PC-9 (cell line): ENCODE measurements at regions not wholly inside any gene's neighbourhood (a gene's known extent, or its start where the extent isn't known, plus 50 kb on each side); places are given as distances from the start of the nearest gene placed in this dataset.

ENCODE experiments used
- BruUV-seq: library from RNA; stranded (reverse); fragments of 400-500 nt; replicated peaks from 2 replicates; lab custom pipeline; 2021; lab: Mats Ljungman, UMichigan
- CTCF ChIA-PET: fragments of 300-600 bp; sonication (Branson Sonifier 250); formaldehyde crosslinking; loops from one replicate; lab custom pipeline; 2022; ENCODE audit warnings: antibody characterized with exemption; lab: Charles Lee
- POLR2A ChIA-PET: fragments of 300-600 bp; sonication (Branson Sonifier 250); formaldehyde crosslinking; loops from one replicate; lab custom pipeline; 2022; ENCODE audit warnings: antibody characterized with exemption; ENCODE audit not compliant: unreplicated experiment; lab: Charles Lee
- DNase-seq, 2 experiments: peaks; one replicate each; pipeline versions ENCODE4 v3.0.0 to v3.0.0-alpha.2; 2015 to 2022; ENCODE audit warnings: mixed read lengths in 1 of 2
- H2AFZ ChIP-seq: fragments of 200-600 bp; sonication (generic); 2 replicates; pipeline ENCODE4 v1.8.1; 2017; ENCODE audit warnings: antibody characterized with exemption
- H3F3A ChIP-seq: fragments of 200-600 bp; sonication (generic); 2 replicates; pipeline ENCODE4 v1.8.1; 2017; ENCODE audit warnings: antibody characterized with exemption, mild to moderate bottlenecking, low read depth; ENCODE audit not compliant: insufficient read depth
- H3K27ac ChIP-seq: fragments of 200-600 bp; sonication (generic); 2 replicates; pipeline ENCODE4 v1.6.1; 2016; ENCODE audit warnings: mixed run types
- H3K27me3 ChIP-seq: fragments of 200-600 bp; sonication (generic); 2 replicates; pipeline ENCODE4 v1.6.1; 2016; ENCODE audit warnings: low read depth, mixed run types; ENCODE audit not compliant: insufficient read depth
- H3K36me3 ChIP-seq: fragments of 200-600 bp; sonication (generic); 2 replicates; pipeline ENCODE4 v1.6.1; 2016; ENCODE audit warnings: low read depth, mixed run types
- H3K4me1 ChIP-seq: fragments of 200-600 bp; sonication (generic); replicated peaks from 2 replicates; pipeline ENCODE4 v1.6.1; 2016; ENCODE audit warnings: mixed run types; ENCODE audit not compliant: insufficient read depth
- H3K4me2 ChIP-seq: fragments of 200-600 bp; sonication (generic); 2 replicates; pipeline ENCODE4 v1.6.1; 2017; ENCODE audit warnings: mixed run types
- H3K4me3 ChIP-seq: fragments of 200-600 bp; sonication (generic); 2 replicates; pipeline ENCODE4 v1.6.1; 2016; ENCODE audit warnings: mixed run types
- H3K79me2 ChIP-seq: fragments of 200-600 bp; sonication (generic); 2 replicates; pipeline ENCODE4 v1.6.1; 2017; ENCODE audit warnings: low read depth, mixed run types
- H3K9me2 ChIP-seq: fragments of 200-600 bp; sonication (generic); 2 replicates; pipeline ENCODE4 v1.8.1; 2017; ENCODE audit warnings: mild to moderate bottlenecking; ENCODE audit not compliant: insufficient read depth
- H3K9me3 ChIP-seq: fragments of 200-600 bp; sonication (generic); 2 replicates; pipeline ENCODE4 v1.8.1; 2016; ENCODE audit warnings: low read depth; ENCODE audit not compliant: insufficient read depth
- H4K20me1 ChIP-seq: fragments of 200-600 bp; sonication (generic); 2 replicates; pipeline ENCODE4 v1.8.1; 2017; ENCODE audit not compliant: insufficient read depth
- EZH2 ChIP-seq: fragments of 200-600 bp; sonication (generic); IDR thresholded peaks from 2 replicates; pipeline ENCODE4 v1.8.0; 2017; ENCODE audit warnings: antibody characterized with exemption, low read depth
- intact Hi-C: fragments of 100-400 bp; cut with micrococcal nuclease; formaldehyde crosslinking; loops from one replicate; pipeline ENCODE4 v1.10.0; 2022; ENCODE audit not compliant: unreplicated experiment
- TF ChIP-seq, protein P1 (sequence below): fragments of 200-600 bp; sonication (generic); conservative IDR thresholded peaks from 2 replicates; pipeline ENCODE4 v1.6.1; 2017; ENCODE audit warnings: mixed run types, antibody characterized with exemption, mild to moderate bottlenecking, moderate library complexity

- no TSS peak for BruUV-seq
Measured at GRCh38 chr9:82161876-82162275, 173.3 kb downstream of the SPATA31D1 start.

DNA sequence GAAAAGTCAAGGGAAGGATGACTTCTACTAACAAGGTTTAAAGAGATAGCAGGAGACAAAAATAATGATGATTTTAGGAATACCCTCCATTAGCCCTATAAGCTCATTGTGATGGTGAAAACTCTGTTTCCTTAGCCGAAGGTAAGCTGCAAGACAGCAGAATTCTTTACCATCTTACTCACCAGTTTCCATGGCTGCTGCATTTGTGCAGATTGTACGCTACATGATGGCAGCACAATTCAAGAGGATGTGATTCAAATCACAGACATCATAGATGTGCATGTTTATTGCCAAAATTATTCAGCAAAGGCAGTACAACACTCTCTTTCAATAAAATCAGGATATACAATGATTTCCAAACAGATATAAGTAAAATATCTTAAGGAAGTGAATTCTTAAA lies 175.6 kb downstream of the SPATA31D1 start:
- Histone ChIP-seq H4K20me1 (no peaks in the 10 kb centered on the region), H3K4me2 (no peak overlapping the region), H3K4me1 (peaks cover 10% of the 10 kb centered on the region), H3K27ac (no peak overlapping the region), H3K9me2 (no peaks in the 10 kb centered on the region), H3K79me2 (no peaks in the 10 kb centered on the region), H3F3A (no peaks in the 10 kb centered on the region), H3K36me3 (no peaks in the 10 kb centered on the region), H2AFZ (no peak overlapping the region), H3K9me3 (no peaks in the 10 kb centered on the region), H3K4me3 (no peak overlapping the region), H3K27me3 (no peaks in the 10 kb centered on the region)
- BruUV-seq = no TSS peak
- intact Hi-C loops = no loop called here
- DNase-seq = no peak
- ChIA-PET POLR2A (no interaction called here), CTCF (no interaction called here)
- TF ChIP-seq, protein P1, sequence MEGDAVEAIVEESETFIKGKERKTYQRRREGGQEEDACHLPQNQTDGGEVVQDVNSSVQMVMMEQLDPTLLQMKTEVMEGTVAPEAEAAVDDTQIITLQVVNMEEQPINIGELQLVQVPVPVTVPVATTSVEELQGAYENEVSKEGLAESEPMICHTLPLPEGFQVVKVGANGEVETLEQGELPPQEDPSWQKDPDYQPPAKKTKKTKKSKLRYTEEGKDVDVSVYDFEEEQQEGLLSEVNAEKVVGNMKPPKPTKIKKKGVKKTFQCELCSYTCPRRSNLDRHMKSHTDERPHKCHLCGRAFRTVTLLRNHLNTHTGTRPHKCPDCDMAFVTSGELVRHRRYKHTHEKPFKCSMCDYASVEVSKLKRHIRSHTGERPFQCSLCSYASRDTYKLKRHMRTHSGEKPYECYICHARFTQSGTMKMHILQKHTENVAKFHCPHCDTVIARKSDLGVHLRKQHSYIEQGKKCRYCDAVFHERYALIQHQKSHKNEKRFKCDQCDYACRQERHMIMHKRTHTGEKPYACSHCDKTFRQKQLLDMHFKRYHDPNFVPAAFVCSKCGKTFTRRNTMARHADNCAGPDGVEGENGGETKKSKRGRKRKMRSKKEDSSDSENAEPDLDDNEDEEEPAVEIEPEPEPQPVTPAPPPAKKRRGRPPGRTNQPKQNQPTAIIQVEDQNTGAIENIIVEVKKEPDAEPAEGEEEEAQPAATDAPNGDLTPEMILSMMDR = no peak
- TF ChIP-seq EZH2 = no peak

More at GRCh38 chr9:82161876-82162275, 173.3 kb downstream of the SPATA31D1 start:
- no peaks in the 10 kb centered on the region for H3K9me2 ChIP-seq
- no peak for TF ChIP-seq EZH2
- TF ChIP-seq, protein P1 = no peak
- H3K4me3 ChIP-seq = no peak overlapping the region
- no peak for DNase-seq
- intact Hi-C loops = no loop called here
- H3K27ac ChIP-seq = no peak overlapping the region
- no peaks in the 10 kb centered on the region for H3K9me3 ChIP-seq
- H3F3A ChIP-seq = no peaks in the 10 kb centered on the region
- H3K79me2 ChIP-seq = no peaks in the 10 kb centered on the region
- CTCF ChIA-PET = no interaction called here
- H3K27me3 ChIP-seq = no peaks in the 10 kb centered on the region
- no peak overlapping the region for H2AFZ ChIP-seq
- H3K36me3 ChIP-seq = no peaks in the 10 kb centered on the region
- POLR2A ChIA-PET = interaction anchor here (0.7 kb wide), 1 partner anchor 1377 kb away, joined by 4 read pairs; no protein-coding TSS in a partner anchor
- no peaks in the 10 kb centered on the region for H4K20me1 ChIP-seq
- no peaks in the 10 kb centered on the region for H3K4me1 ChIP-seq
- no peak overlapping the region for H3K4me2 ChIP-seq

DNA sequence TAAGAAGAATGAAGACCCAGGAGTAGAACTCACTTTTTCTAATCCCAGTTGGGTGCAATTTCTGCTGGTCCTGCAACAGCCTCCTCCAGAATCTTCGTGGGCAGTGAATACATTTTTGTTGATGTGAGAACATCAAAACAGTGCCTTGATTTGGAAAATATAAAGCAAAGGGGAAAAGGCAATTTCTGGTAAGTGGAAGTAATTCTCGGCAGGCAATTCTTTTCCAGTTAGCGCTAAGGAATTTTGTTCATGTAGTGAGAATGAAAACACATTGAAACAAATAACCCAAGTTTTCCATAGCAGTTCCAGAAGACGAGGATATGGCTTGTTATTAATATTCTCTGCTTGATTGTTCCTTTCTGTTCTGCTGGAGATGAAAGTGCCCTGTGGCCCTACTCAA lies 178.7 kb downstream of the SPATA31D1 start:
- no TSS peak for BruUV-seq
- ChIA-PET POLR2A (no interaction called here), CTCF (no interaction called here)
- TF ChIP-seq, protein P1 = no peak
- TF ChIP-seq EZH2 = no peak
- Histone ChIP-seq H3K27ac (no peak overlapping the region), H3K4me2 (no peak overlapping the region), H3K9me2 (no peaks in the 10 kb centered on the region), H3K79me2 (no peaks in the 10 kb centered on the region), H3K27me3 (no peaks in the 10 kb centered on the region), H3K9me3 (no peaks in the 10 kb centered on the region), H3K4me3 (no peak overlapping the region), H3F3A (no peaks in the 10 kb centered on the region), H3K4me1 (peaks cover 10% of the 10 kb centered on the region), H2AFZ (no peak overlapping the region), H3K36me3 (no peaks in the 10 kb centered on the region), H4K20me1 (no peaks in the 10 kb centered on the region)
- no peak for DNase-seq
- intact Hi-C loops = no loop called here
